Right renal cortex interstitium (tissue), 3 donors: ENCODE measurements at regions not wholly inside any gene's neighbourhood (a gene's known extent, or its start where the extent isn't known, plus 50 kb on each side); places are given as distances from the start of the nearest gene placed in this dataset.
"Not testable (repeated sequence)": the region's sequence is repeated elsewhere in the genome, so short reads cannot be mapped to it uniquely, and the experiment has no call there.

Experiments
- DNase-seq, 3 donors: peaks; one replicate each; pipeline ENCODE4 v3.0.0-alpha.2; 2013; ENCODE audit warnings: low read depth in 3 of 3, low spot score in 2 of 3

DNA sequence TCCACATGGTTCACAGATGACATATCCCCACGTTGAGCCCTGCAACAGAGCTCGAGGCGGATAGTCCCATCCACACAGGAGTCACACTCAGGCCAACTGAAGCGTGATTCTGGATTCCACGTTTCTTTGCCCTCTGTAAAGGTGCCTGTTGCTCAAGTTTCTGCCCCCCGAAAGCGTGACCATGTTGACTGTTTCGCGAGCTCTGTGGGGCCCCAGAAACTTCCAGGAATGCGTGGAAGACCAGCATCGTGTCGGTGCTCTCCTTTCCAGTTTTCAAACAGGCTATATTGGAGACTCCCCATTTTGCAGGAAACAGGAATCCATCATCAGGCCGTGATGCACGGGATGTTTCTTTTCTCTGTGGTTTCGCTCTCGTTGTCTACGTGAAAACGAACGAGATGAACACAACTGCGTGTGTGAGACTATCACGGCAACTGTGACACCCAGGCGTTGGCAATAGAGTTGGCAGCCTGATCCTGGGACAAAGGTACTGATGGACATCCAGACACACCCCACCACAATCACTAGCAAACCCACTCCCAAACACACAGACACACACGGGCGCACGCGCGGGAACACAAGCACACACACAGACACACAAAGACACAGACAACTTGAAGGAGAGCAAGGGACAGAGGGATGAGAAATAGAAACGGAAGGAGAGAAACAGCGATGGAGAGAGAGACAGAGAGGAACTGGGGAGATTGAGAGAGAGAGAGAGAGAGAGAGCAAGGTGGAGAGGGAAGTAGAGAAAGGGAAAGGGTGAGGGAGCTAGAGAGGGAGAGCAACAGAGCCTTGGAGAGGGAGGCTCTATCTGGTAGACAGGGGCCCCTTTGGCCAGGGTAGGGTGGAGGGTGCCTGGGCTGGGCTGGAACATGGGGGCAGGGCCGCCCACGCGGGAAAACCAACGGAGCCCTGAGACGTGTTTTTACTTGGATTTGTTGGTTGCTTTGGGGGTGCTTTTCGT lies 1609.3 kb downstream of the SPATA31A7 start:
- DNase-seq, result peak in 1 of 3 donors; percentile 15

DNA sequence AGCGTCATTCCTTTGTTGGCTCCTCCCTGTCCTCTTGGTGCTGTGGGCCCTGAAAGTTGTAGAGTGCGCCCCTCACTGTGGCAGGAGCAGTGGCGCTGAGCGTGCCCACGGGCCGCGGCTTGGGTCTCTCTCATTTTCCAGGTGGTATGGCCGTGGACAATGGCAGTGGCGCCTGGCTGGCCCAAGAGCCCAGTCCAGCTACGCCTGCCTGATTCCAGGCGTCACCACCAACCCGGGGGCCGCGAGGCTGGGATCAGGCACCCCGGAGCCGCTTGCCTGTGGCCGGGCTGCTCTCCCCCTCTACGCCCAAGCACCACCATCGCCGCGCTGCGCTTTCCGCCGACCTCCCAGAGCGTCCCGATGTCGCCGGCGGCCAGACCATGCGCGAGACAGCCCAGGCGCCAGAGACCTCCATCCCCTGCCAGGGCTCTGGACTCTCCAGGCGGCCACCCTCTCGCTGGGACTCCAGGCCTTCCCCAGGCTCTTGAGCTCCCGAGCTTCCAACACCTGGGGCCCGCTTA lies 1610.1 kb downstream of the SPATA31A7 start:
- DNase-seq, result peak in 1 of 3 donors; percentile 19

DNA sequence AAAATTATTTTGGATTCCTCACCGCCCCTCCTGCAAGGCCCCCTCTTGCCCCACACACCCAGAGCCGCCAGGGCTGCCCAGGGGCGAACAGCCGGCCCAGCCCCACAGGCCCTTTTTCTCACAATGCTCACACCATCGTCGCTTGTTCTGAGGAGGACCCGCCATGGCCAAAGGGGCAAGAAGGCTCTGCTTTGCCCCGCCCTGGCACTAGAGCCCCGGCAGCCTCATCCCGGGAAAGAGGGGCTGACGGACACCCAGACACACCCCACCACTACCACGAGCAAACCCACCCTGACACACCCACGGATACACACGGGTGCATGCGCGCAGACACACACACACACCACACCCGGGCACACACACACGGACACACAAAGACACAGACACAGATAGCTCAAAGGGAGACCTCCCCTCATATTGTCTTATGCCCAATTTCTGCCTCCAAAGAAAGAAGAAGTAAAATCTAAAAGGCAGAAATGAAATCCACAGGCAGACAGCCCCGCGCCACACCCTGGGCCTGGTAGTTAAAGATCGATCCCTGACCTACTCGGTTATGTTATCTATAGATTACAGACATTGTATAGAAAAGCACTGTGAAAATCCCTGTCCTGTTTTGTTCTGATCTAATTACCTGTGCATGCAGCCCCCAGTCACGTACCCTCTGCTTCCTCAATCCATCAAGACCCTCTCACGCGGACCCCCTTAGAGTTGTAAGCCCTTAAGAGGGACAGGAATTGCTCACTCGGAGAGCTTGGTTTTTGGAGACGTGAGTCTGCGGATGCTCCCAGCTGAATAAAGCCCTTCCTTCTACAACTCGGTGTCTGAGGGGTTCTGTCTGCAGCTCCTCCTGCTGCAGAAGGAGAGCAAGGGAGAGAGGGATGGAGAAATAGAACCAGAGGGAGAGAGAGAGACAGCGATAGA lies 1610.9 kb downstream of the SPATA31A7 start:
- peak in 1 of 3 donors; percentile 9 for DNase-seq

DNA sequence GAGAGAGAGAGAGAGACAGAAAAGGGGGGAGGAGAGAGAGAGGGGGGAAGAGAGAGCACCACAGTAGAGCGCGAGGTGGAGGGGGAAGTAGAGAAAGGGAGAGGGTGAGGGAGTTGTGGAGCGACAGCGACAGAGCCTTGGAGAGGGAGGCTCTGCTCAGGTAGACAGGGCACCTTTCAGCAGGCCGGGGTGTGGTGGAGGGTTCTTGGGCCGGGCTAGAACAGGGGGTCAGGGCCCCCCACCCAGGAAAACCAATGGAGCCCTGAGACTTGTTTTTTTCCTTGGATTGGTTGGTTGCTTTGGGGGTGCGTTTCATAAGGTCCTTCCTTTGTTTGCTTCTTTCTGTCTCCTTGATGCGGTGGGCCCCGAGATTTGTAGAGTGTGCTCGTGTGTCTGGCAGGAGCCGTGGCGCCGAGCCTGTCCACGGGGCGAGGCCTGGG lies 1611.6 kb downstream of the SPATA31A7 start:
- DNase-seq, result not testable (repeated sequence)

DNA sequence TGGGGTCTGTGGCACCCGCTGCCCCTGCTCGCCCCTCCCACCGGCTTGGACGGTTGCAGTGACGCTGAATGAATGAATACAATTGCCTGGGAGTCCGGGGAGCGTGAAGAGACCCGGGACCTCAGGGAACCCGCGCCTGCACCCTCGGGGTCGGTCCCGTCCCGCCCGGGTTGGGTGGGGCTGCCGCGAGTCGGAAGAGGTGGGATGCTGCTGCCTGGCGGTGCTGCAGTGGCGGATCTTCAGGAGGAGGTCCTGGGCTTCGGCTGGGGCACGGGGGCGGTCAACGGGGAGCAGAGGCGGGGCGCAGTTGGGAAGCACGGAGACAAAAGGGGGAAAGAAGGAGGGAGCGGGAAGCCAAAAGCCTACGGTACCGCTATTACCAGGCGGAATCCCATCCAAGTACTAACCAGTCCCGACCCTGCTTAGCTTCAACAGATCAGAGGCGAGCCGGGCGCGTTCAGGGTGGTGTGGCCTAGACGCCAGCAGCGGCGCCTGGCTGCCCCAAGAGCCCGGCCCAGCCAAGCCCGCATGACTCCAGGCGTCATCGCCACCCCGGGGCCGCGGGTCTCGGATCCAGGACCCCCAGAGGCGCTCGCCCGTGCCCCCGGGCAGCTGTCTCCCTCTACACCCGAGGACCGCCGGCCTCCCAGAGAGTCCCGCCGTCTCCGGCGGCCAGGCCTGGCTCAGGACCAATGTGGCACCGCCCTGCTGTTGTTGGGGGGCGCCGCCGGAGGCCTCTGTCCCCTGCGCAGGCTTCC lies 1612.3 kb downstream of the SPATA31A7 start:
- DNase-seq, result peak in 1 of 3 donors; percentile 67

DNA sequence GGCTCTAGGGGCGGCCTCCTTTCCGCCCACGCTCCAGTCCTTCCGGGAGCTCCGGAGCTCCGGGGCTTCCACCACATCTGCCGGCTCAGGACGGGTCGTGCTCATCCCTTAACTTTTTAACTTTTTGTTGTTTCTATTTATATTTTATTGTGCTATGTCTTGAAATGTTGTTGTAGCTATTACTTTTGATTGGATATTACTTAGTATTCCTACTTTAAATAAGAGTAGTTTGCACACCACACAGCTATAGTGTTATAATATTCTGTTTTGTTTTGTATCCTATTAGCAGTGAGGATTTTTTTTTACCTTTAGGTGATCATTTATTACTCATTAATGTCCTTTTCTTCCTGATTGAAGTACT lies 1612.9 kb downstream of the SPATA31A7 start:
- DNase-seq, result not testable (repeated sequence)

DNA sequence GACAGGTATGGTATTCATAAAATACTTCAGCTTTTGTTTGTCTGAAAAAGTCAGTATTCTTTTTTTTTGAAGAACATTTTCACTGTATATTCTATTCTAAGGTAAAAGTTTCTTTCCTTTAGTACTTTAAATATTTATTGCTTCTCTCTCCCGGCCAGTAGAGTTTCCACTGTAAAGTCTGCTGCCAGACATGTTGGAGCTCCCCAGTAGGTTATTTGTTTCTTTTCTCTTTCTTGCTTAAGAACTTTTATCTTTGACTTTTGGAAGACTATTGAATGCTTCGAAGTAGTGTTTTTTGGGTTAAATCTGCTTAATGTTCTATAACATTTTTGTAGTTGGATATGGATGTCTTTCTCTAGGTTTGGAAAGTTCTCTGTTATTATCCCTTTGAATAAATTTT lies 1613.3 kb downstream of the SPATA31A7 start:
- DNase-seq, result not testable (repeated sequence)

DNA sequence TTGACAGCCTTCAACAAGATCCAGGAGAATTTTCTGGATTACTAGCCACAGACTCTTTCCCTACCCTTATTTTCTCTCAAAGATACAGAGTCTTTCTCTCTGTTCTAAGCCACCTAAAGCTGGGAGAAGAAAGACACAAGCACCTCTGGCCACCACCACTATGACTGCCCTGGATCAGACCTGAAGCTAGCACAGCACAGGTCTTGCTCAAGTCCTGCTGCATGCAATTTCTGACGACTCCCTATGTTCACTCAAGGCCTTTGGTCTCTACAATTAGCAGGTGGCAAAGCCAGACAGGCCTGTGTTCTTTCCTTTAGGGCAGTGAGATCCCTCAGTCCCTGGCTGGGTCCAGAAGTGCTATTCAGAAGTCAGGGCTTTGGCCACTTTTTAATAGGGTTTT lies 1614.5 kb downstream of the SPATA31A7 start:
- DNase-seq, result not testable (repeated sequence)

DNA sequence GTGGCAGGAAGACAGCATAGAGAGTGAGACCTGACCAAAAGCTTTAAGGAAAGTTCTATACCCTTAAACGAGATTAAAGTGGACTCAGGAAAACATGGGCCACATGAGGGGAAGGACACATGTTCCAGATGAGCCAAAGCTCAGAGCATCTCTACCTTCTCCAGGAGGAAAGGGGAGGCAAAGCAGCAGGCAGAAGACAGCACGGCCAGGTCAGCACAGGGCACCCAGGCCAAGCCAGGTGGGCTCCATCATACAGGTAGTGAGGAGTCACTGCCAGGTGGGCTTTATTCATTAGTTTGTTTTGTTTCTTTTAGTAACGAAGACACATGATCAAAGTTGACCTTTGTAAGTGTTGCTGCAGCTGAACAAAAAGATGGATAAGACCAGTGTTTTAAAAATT lies 1617.6 kb downstream of the SPATA31A7 start:
- DNase-seq, result not testable (repeated sequence)

DNA sequence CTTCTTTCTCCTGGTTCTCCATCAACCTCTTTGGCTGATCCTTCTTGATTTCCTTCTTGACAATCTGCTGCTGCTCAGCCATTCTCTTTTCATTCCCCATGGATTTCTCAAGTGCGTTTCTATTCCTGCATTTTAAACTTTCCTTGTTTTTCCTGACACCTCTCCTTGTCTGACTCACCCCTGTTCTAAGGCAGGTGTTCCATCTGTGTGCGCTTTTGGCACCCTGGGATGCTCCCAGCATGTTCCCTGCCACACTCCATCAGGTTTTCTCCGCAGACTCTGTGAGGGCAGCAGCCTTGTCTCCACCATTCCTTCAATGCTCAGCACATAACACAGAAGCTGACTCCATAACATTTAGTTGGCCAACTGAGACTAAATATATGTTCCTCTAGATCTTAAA lies 1618.2 kb downstream of the SPATA31A7 start:
- DNase-seq, result not testable (repeated sequence)

DNA sequence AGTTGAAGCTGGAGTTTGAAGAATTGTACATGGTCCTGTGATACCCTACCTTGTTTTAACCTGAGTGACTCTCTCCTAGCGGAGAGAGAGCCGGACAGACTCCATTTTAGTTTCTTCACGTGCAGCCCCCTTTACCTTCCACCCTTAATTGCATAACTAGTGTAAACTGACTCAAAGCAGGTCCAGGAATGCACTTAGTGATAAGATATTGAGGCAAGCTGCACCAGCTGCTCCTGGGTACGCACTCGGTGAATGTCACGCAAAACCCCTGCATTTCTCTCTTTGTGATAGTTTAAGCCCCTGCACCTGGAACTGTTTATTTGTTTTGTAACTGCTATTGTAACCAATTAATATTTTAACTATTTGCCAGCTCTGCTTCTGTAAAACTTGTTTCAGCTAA lies 1620.5 kb downstream of the SPATA31A7 start:
- DNase-seq, result not testable (repeated sequence)

DNA sequence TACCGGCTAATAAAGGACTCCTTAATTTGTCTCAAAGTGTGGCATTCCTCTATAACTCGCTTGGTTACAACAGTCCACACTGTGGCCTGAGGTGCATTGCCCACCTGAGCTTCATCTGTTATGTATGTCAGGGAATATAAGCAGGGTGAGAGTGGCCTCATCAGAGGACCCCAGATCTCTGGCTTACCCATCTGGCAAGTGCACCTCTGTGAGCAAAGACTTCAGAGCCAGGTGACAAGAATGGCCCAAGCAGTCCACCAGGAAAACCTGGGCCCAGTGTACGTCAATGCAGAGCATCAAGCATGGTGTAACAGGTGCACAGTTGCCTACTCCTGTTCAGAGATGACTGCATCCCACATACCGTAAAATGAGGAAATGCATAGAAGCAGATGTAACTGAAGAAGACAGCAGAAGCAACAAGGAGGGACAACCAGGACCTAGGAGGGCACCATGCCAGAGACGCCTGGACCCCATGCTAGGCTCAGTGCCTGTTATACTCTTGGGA lies 1621.0 kb downstream of the SPATA31A7 start:
- DNase-seq, result not testable (repeated sequence)

DNA sequence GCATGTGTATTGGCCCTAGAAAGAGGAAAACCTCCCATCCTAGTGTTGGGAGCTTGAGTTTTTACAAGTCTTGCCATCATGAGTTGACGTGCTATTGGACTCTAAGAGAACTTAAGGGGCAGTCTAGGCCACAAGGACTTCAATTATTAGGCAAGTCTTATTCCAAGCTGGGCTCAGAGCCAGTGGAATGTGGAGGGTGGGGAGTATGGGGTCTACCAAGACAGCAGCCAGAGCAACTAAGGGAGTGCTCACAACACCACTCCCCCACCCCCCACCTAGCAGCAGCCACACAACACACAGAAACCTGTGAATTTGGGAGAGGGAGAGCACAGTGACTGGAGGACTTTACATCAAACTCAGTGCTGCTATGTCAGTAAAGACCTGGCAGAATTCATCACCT lies 1625.6 kb downstream of the SPATA31A7 start:
- DNase-seq, result not testable (repeated sequence)

DNA sequence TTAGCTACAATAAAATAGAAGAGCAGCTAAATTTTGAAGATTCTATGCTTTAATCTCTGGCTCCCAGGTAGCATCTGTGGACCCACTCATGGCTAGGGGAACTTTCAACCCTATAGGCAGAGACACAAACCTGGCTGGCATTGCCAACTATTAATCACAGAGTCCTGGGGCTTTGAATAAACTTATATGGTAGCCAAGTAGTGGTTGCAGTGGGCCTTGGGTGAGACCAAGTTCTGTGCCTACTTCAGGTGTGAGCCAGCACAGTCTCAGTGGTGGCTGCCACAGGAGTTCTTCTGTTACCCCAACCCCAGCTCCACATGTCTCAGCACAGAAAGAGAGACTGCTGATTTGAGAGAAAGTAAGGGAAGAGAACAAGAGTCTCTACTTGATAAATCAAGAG lies 1626.5 kb downstream of the SPATA31A7 start:
- not testable (repeated sequence) for DNase-seq

DNA sequence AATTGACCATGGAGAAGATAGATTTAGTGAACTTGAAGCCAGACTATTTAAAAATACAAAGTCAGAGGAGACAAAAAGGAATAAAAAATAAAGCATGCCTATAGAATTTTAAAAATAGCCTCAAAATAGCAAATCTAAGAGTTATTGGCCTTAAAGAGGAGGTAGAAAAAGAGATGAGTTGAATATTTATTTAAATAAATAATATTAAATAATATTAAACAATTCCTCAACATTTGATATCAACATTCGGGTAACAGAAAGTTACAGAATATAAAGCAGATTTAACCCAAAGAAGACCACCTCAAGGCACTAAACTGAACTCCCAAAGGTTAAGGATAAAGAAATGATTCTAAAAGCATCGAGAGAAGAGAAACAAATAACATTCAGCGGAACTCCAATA lies 1627.4 kb downstream of the SPATA31A7 start:
- DNase-seq, result not testable (repeated sequence)

DNA sequence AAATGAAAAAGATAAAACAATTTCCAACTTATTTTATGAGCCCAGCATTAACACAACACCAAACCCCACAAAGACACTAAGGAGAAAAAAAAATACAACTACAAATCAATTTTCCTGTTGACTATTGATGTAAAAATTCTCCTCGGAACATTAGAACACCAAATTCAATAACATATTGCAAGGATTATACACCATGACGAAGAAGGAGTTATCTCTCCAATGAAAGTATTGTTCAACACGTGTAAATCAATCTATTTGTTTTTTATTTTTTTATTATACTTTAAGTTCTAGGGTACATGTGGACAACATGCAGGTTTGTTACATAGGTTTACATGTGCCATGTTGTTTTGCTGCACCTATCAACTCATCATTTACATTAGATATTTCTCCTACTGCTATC lies 1632.3 kb downstream of the SPATA31A7 start:
- DNase-seq, result not testable (repeated sequence)

DNA sequence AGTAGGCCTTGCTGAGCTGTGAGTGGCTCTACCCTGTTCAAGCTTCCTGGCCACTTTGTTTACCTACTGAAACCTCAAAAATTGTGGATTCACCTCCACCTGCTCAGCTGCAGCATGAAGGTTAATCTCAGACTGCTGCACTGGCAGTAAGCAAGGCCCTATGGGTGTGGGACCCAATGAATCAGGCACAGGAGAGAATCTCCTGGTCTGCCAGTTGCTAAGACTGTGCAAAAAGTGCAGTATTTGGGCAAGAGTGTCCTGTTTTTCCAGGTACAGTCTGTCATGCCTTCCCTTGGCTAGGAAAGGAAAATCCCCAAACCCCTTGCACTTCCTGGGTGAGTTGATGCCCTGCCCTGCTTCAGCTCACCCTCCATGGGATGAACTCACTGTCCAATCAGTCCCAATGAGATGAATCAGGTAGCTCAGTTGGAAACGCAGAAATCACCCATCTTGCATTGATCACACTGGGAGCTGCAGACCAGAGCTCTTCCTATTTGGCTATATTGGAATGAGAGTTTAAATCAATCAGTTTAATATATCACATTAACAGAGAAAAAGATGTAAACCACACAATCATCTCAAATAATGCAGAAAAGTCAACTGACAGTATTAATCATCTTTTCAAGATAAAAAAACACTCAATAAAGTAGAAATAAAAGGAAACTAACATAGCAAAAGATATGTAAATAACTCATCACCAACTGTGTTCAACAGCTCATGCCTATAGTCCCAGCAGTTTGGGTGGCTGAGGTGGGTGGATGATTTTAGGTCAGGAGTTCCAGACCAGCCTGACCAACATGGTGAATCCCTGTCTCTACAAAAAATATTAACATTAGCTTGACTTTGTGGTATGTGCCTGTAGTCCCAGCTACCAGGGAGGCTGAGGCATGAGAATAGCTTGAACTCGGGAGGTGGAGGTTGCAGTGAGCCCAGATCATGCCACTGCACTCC lies 1638.4 kb downstream of the SPATA31A7 start:
- DNase-seq, result not testable (repeated sequence)

DNA sequence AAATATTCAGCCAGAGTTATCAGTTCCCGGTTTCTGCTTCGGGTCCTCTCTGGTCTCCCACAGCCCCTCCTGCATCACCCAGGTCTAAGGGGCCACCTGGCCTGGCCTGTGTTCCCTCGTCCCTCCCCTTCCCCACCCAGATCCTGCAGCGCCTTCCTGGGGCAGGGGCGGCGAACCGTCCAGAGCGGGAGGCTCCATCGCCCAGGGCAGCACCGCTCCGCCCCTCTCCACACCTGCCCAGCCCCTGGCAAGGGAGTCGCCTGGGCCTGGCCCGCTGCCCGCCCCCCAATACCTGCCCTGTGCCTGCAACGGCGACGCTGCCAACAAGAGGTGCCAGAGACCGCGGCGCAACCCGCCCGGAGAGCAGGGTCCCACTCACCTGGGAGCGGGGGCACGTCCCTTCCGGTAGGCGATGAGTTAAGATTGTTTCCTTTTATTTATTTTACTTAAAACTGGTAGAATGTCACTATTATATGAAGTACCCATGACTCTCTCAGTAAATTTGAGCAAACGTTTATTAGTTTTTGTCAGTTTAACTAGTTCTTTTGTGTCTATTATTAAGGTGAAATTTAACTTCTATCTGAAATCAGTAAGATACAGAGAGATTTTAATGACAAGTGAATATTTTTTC lies 1641.1 kb downstream of the SPATA31A7 start:
- DNase-seq, result not testable (repeated sequence)
